A549 (cell line): ENCODE measurements at regions not wholly inside any gene's neighbourhood (a gene's known extent, or its start where the extent isn't known, plus 50 kb on each side); places are given as distances from the start of the nearest gene placed in this dataset.

Experiments
- BCL3 ChIP-seq: fragments of >200 bp; sonication (Bioruptor Twin); formaldehyde crosslinking; IDR thresholded peaks from 3 replicates; pipeline ENCODE4 v1.6.1; 2016
- CEBPB ChIP-seq, 2 experiments: fragments of >200 bp in 1 of 2; sonication (Bioruptor Twin) in 1 of 2; formaldehyde crosslinking in 1 of 2; IDR thresholded peaks; 2 replicates each; pipeline ENCODE4 v1.6.1; 2012 to 2016
- CTCF ChIP-seq: fragments of >200 bp; sonication (Bioruptor Twin); formaldehyde crosslinking; IDR thresholded peaks from 3 replicates; pipeline ENCODE4 v1.5.1; 2016
- EP300 ChIP-seq, 2 experiments: fragments of >200 bp; sonication (Bioruptor Twin); formaldehyde crosslinking; IDR thresholded peaks; 2 replicates in 1 of 2; 3 replicates in 1 of 2; pipeline ENCODE4 v1.6.1; 2016 to 2017
- GATA3 ChIP-seq: IDR thresholded peaks from 2 replicates; pipeline ENCODE4 v1.6.1; 2012; ENCODE audit warnings: borderline replicate concordance
- HDAC2 ChIP-seq: fragments of 200-600 bp; sonication (generic); IDR thresholded peaks from 2 replicates; pipeline ENCODE4 v1.6.1; 2016
- JUN ChIP-seq, 2 experiments: fragments of >200 bp; sonication (Bioruptor Twin); formaldehyde crosslinking; IDR thresholded peaks; 2 replicates in 1 of 2; 3 replicates in 1 of 2; pipeline ENCODE4 v1.6.1; 2016 to 2017
- KDM5A ChIP-seq: fragments of 200-600 bp; sonication (generic); IDR thresholded peaks from 2 replicates; pipeline ENCODE4 v1.6.1; 2016; ENCODE audit warnings: antibody characterized with exemption, mild to moderate bottlenecking
- MAX ChIP-seq: IDR thresholded peaks from 2 replicates; pipeline ENCODE4 v1.6.1; 2012
- MYC ChIP-seq: IDR thresholded peaks from 2 replicates; pipeline ENCODE4 v1.6.1; 2012; ENCODE audit warnings: mild to moderate bottlenecking, inconsistent platforms, low read length, improper control_type of control experiment, borderline replicate concordance
- POLR2A ChIP-seq: IDR thresholded peaks from 2 replicates; pipeline ENCODE4 v1.6.1; 2012; ENCODE audit warnings: mild to moderate bottlenecking, low read length
- RCOR1 ChIP-seq: fragments of 150-350 bp; IDR thresholded peaks from 2 replicates; pipeline ENCODE4 v1.6.1; 2014; ENCODE audit warnings: antibody characterized with exemption, low read length, low read depth
- RNF2 ChIP-seq: fragments of 200-600 bp; sonication (generic); IDR thresholded peaks from 2 replicates; pipeline ENCODE4 v1.6.1; 2016; ENCODE audit warnings: low read depth, mild to moderate bottlenecking, antibody characterized with exemption, moderate library complexity, borderline replicate concordance
- USF2 ChIP-seq: fragments of 450-650 bp; IDR thresholded peaks from 2 replicates; pipeline ENCODE4 v1.6.1; 2014; ENCODE audit warnings: antibody characterized with exemption

GRCh38 chr2:128423788-128424165 lies 105.1 kb upstream of the HS6ST1 start:
- TF ChIP-seq JUN (IDR thresholded peaks at IDR 0.05) (no peak), POLR2A (no peak), CTCF (no peak), EP300 (IDR thresholded peaks at IDR 0.05) (no peak), RCOR1 (no peak), RNF2 (no peak), KDM5A (no peak), GATA3 (no peak), CEBPB (IDR thresholded peaks at IDR 0.05) (no peak), HDAC2 (no peak), MYC (no peak), USF2 (no peak), MAX (no peak), BCL3 (no peak)
